Liver (tissue), 8 donors: ENCODE measurements at regions not wholly inside any gene's neighbourhood (a gene's known extent, or its start where the extent isn't known, plus 50 kb on each side); places are given as distances from the start of the nearest gene placed in this dataset.

Experiments used
- DNase-seq: peaks from one replicate; pipeline ENCODE4 v3.0.0-alpha.2; 2017; ENCODE audit warnings: low spot score
- H3K27ac ChIP-seq, 2 donors: one replicate each; pipeline ENCODE4 v1.7.0; 2013; ENCODE audit warnings: inconsistent platforms in 2 of 2, low read length in 2 of 2, control low read depth in 1 of 2, low read depth in 1 of 2, mild to moderate bottlenecking in 1 of 2
- H3K27me3 ChIP-seq, 4 donors: one replicate each; pipeline versions ENCODE4 v1.6.1 to v1.7.0; 2013; ENCODE audit warnings: low read length in 3 of 4, inconsistent platforms in 1 of 4, mild to moderate bottlenecking in 1 of 4, moderate library complexity in 1 of 4; ENCODE audit not compliant: control insufficient read depth in 4 of 4, insufficient read depth in 4 of 4
- H3K36me3 ChIP-seq, 4 donors: one replicate each; pipeline versions ENCODE4 v1.6.1 to v1.7.0; 2013; ENCODE audit warnings: low read length in 3 of 4, mild to moderate bottlenecking in 3 of 4, low read depth in 1 of 4, moderate library complexity in 1 of 4; ENCODE audit not compliant: control insufficient read depth in 4 of 4, insufficient read depth in 3 of 4
- H3K4me1 ChIP-seq, 4 donors: one replicate each; pipeline versions ENCODE4 v1.6.1 to v1.7.0; 2013; ENCODE audit warnings: low read length in 3 of 4, mild to moderate bottlenecking in 3 of 4, moderate library complexity in 1 of 4; ENCODE audit not compliant: control insufficient read depth in 4 of 4, insufficient read depth in 4 of 4
- H3K4me3 ChIP-seq, 3 donors: one replicate each; pipeline versions ENCODE4 v1.6.1 to v1.7.0; 2013; ENCODE audit warnings: low read length in 3 of 3, control low read depth in 1 of 3, low read depth in 1 of 3, mild to moderate bottlenecking in 1 of 3
- H3K9ac ChIP-seq, 2 donors: one replicate each; pipeline ENCODE4 v1.7.0; 2013; ENCODE audit warnings: low read length in 2 of 2, mild to moderate bottlenecking in 2 of 2, moderate library complexity in 2 of 2, control low read depth in 1 of 2, low read depth in 1 of 2
- H3K9me3 ChIP-seq, 4 donors: one replicate each; pipeline versions ENCODE4 v1.6.1 to v1.7.0; 2013; ENCODE audit warnings: low read length in 3 of 4; ENCODE audit not compliant: control insufficient read depth in 4 of 4
- CTCF ChIP-seq: fragments of 150-350 bp; IDR thresholded peaks from 2 replicates; pipeline ENCODE4 v1.5.1; 2017; ENCODE audit warnings: improper control_type of control experiment, low read depth, low read length; ENCODE audit not compliant: missing input control
- EGR1 ChIP-seq, 2 donors: IDR thresholded peaks; 2 replicates each; pipeline ENCODE4 v1.6.1; 2016 to 2018; ENCODE audit warnings: antibody characterized with exemption in 2 of 2, low read depth in 2 of 2
- FOXA1 ChIP-seq: IDR thresholded peaks from 2 replicates; pipeline ENCODE4 v1.6.1; 2016; ENCODE audit warnings: antibody characterized with exemption
- FOXA2 ChIP-seq: IDR thresholded peaks from 2 replicates; pipeline ENCODE4 v1.6.1; 2016; ENCODE audit warnings: antibody characterized with exemption
- GABPA ChIP-seq, 2 donors: IDR thresholded peaks in 1 of 2; conservative IDR thresholded peaks in 1 of 2; 2 replicates each; pipeline ENCODE4 v1.6.1; 2016; ENCODE audit warnings: antibody characterized with exemption in 2 of 2, mild to moderate bottlenecking in 1 of 2, moderate library complexity in 1 of 2
- HNF4A ChIP-seq, 2 donors: conservative IDR thresholded peaks; 2 replicates each; pipeline ENCODE4 v1.6.1; 2016; ENCODE audit warnings: antibody characterized with exemption in 2 of 2, mild to moderate bottlenecking in 2 of 2
- HNF4G ChIP-seq: IDR thresholded peaks from 2 replicates; pipeline ENCODE4 v1.6.1; 2016; ENCODE audit warnings: antibody characterized with exemption
- JUND ChIP-seq, 2 donors: IDR thresholded peaks; 2 replicates each; pipeline ENCODE4 v1.6.1; 2016; ENCODE audit warnings: antibody characterized with exemption in 2 of 2
- MAX ChIP-seq: IDR thresholded peaks from 2 replicates; pipeline ENCODE4 v1.6.1; 2016; ENCODE audit warnings: antibody characterized with exemption
- NR2F2 ChIP-seq: IDR thresholded peaks from 2 replicates; pipeline ENCODE4 v1.6.1; 2016; ENCODE audit warnings: antibody characterized with exemption
- RAD21 ChIP-seq, 2 donors: IDR thresholded peaks; 2 replicates each; pipeline ENCODE4 v1.6.1; 2016; ENCODE audit warnings: antibody characterized with exemption in 2 of 2, mild to moderate bottlenecking in 2 of 2
- RXRA ChIP-seq, 2 donors: IDR thresholded peaks; 2 replicates each; pipeline ENCODE4 v1.6.1; 2017 to 2018; ENCODE audit warnings: antibody characterized with exemption in 2 of 2, mild to moderate bottlenecking in 1 of 2
- SP1 ChIP-seq: IDR thresholded peaks from 2 replicates; pipeline ENCODE4 v1.6.1; 2018; ENCODE audit warnings: antibody characterized with exemption, mild to moderate bottlenecking
- TAF1 ChIP-seq: conservative IDR thresholded peaks from 2 replicates; pipeline ENCODE4 v1.6.1; 2016; ENCODE audit warnings: antibody characterized with exemption, mild to moderate bottlenecking
- YY1 ChIP-seq: IDR thresholded peaks from 2 replicates; pipeline ENCODE4 v1.6.1; 2016; ENCODE audit warnings: antibody characterized with exemption, mild to moderate bottlenecking
- ZBTB33 ChIP-seq: IDR thresholded peaks from 2 replicates; pipeline ENCODE4 v1.6.1; 2016; ENCODE audit warnings: antibody characterized with exemption
- WGBS: extraction: QIAGEN DNeasy Blood & Tissue Kit; methylation state at CpG from one replicate; pipeline ENCODE4 v1.1.7; 2013; 5-methylcytosine and 5-hydroxymethylcytosine counted together
- TF ChIP-seq, protein P1 (sequence below): IDR thresholded peaks from 2 replicates; pipeline ENCODE4 v1.6.1; 2016; ENCODE audit warnings: antibody characterized with exemption, mild to moderate bottlenecking
- donor health status: healthy.
- donor health status: healthy.
- donor health status: healthy.
- donor health status: healthy.
- donor health status: healthy.

DNA sequence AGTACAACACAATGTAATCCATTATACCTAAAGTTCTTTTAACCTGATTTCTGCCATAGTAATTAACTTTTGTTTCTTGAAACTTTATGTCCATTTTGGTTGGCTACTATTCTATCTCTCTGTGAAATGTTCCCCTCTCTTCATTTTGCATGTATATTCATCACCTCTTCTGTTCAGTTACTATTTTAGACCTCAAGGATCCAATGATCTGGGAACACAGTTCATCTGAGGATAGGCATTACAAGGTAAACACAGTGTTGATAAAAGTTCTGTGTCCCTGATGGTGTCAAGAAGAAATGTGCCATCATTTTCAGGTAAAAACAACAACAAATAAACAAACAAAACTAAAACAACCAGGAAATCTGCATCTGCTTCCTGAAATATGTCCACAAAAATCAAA lies 102.2 kb upstream of the IFNG-AS1 start:
- no peak overlapping the region for H3K4me3 ChIP-seq
- no peak overlapping the region for H3K27ac ChIP-seq
- H3K4me1 ChIP-seq: no peaks in the 10 kb centered on the region
- H3K9me3 ChIP-seq: peaks cover 0 to 4% (median 0%) of the 10 kb centered on the region in 4 donors
- H3K27me3 ChIP-seq: no peaks in the 10 kb centered on the region
- no peak for TF ChIP-seq RXRA (IDR thresholded peaks at IDR 0.05)
- no peak for TF ChIP-seq SP1
- TF ChIP-seq CTCF: no peak
- TF ChIP-seq RAD21 (IDR thresholded peaks at IDR 0.05): no peak
- no peak for TF ChIP-seq ZBTB33
- TF ChIP-seq TAF1: no peak
- TF ChIP-seq FOXA1: no peak
- TF ChIP-seq FOXA2: no peak
- TF ChIP-seq YY1: no peak
- no peak for TF ChIP-seq GABPA (IDR thresholded peaks at IDR 0.05 in 1 of 2, conservative IDR thresholded peaks at IDR 0.05 in 1 of 2)
- TF ChIP-seq HNF4G: no peak
- TF ChIP-seq, protein P1, sequence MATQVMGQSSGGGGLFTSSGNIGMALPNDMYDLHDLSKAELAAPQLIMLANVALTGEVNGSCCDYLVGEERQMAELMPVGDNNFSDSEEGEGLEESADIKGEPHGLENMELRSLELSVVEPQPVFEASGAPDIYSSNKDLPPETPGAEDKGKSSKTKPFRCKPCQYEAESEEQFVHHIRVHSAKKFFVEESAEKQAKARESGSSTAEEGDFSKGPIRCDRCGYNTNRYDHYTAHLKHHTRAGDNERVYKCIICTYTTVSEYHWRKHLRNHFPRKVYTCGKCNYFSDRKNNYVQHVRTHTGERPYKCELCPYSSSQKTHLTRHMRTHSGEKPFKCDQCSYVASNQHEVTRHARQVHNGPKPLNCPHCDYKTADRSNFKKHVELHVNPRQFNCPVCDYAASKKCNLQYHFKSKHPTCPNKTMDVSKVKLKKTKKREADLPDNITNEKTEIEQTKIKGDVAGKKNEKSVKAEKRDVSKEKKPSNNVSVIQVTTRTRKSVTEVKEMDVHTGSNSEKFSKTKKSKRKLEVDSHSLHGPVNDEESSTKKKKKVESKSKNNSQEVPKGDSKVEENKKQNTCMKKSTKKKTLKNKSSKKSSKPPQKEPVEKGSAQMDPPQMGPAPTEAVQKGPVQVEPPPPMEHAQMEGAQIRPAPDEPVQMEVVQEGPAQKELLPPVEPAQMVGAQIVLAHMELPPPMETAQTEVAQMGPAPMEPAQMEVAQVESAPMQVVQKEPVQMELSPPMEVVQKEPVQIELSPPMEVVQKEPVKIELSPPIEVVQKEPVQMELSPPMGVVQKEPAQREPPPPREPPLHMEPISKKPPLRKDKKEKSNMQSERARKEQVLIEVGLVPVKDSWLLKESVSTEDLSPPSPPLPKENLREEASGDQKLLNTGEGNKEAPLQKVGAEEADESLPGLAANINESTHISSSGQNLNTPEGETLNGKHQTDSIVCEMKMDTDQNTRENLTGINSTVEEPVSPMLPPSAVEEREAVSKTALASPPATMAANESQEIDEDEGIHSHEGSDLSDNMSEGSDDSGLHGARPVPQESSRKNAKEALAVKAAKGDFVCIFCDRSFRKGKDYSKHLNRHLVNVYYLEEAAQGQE: no peak
- TF ChIP-seq JUND (IDR thresholded peaks at IDR 0.05): no peak
- TF ChIP-seq HNF4A (conservative IDR thresholded peaks at IDR 0.05): no peak
- TF ChIP-seq MAX: no peak
- no peak overlapping the region for H3K9ac ChIP-seq
- H3K36me3 ChIP-seq: no peaks in the 10 kb centered on the region
- no peak for DNase-seq

- H3K36me3 ChIP-seq: no peaks in the 10 kb centered on the region
- TF ChIP-seq NR2F2: no peak
- TF ChIP-seq RXRA (IDR thresholded peaks at IDR 0.05): no peak
- no peak for TF ChIP-seq HNF4A (conservative IDR thresholded peaks at IDR 0.05)
- TF ChIP-seq RAD21 (IDR thresholded peaks at IDR 0.05): no peak
- no peak for TF ChIP-seq GABPA (IDR thresholded peaks at IDR 0.05 in 1 of 2, conservative IDR thresholded peaks at IDR 0.05 in 1 of 2)
- TF ChIP-seq EGR1 (IDR thresholded peaks at IDR 0.05; ENCODE audit: low read depth in 2 of 2): no peak
- no peaks in the 10 kb centered on the region for H3K9me3 ChIP-seq
- no peaks in the 10 kb centered on the region for H3K4me1 ChIP-seq
- H3K27me3 ChIP-seq: no peaks in the 10 kb centered on the region
- no peak overlapping the region for H3K27ac ChIP-seq
- DNase-seq: no peak
- no peak overlapping the region for H3K4me3 ChIP-seq
- H3K9ac ChIP-seq: no peak overlapping the region
- WGBS: 61% methylated on average over 2 of the region's 2 CpGs
Observed at GRCh38 chr12:67889931-67890330, 99.3 kb upstream of the IFNG-AS1 start.
